C1 segment of cervical spinal cord (tissue), 14 donors: ENCODE measurements at regions not wholly inside any gene's neighbourhood (a gene's known extent, or its start where the extent isn't known, plus 50 kb on each side); places are given as distances from the start of the nearest gene placed in this dataset.
"Not testable (repeated sequence)": the region's sequence is repeated elsewhere in the genome, so short reads cannot be mapped to it uniquely, and the experiment has no call there.

Source experiments
- DNase-seq, 14 donors: peaks; one replicate each; lab custom pipeline; 2025; lab: John Stamatoyannopoulos, UW

GRCh38 chr3:106447723-106448301 is 579.0 kb upstream of the CBLB start:
- DNase-seq, result no peak

- not testable (repeated sequence) for DNase-seq
Measured at GRCh38 chr3:106448372-106448966, 579.7 kb upstream of the CBLB start.

- peak in 1 of 14 donors; percentile 3 for DNase-seq
Measured at GRCh38 chr3:106452096-106452495, 583.3 kb upstream of the CBLB start.

GRCh38 chr3:106454497-106454896 is 585.7 kb upstream of the CBLB start:
- DNase-seq, result no peak

- DNase-seq, result peak in 9 of 14 donors; percentile 11 to 88 (median 30)
Measured at GRCh38 chr3:106457281-106458180, 588.7 kb upstream of the CBLB start.

GRCh38 chr3:106458952-106459351 is 590.1 kb upstream of the CBLB start:
- DNase-seq, result no peak

- DNase-seq, result no peak
Measured at GRCh38 chr3:106466881-106467280, 598.1 kb upstream of the CBLB start.

- DNase-seq, result no peak
Measured at GRCh38 chr3:106473576-106474475, 605.0 kb upstream of the CBLB start.

- DNase-seq, result no peak
Measured at GRCh38 chr3:106482451-106482850, 613.6 kb upstream of the CBLB start.

GRCh38 chr3:106485217-106485616 is 616.4 kb upstream of the CBLB start:
- DNase-seq, result no peak

GRCh38 chr3:106485802-106486201 is 617.0 kb upstream of the CBLB start:
- no peak for DNase-seq

- DNase-seq, result not testable (repeated sequence)
Measured at GRCh38 chr3:106486945-106487639, 618.3 kb upstream of the CBLB start.

- no peak for DNase-seq
Measured at GRCh38 chr3:106488331-106488730, 619.5 kb upstream of the CBLB start.

- no peak for DNase-seq
Measured at GRCh38 chr3:106491796-106492195, 623.0 kb upstream of the CBLB start.

GRCh38 chr3:106508331-106508893 is 639.6 kb upstream of the CBLB start:
- DNase-seq, result no peak

- DNase-seq, result no peak
Measured at GRCh38 chr3:106510206-106510605, 641.4 kb upstream of the CBLB start.

- no peak for DNase-seq
Measured at GRCh38 chr3:106512846-106513245, 644.0 kb upstream of the CBLB start.

- no peak for DNase-seq
Measured at GRCh38 chr3:106514431-106514830, 645.6 kb upstream of the CBLB start.

- no peak for DNase-seq
Measured at GRCh38 chr3:106518516-106518915, 649.7 kb upstream of the CBLB start.

- DNase-seq, result no peak
Measured at GRCh38 chr3:106522397-106522796, 653.6 kb upstream of the CBLB start.

- no peak for DNase-seq
Measured at GRCh38 chr3:106528932-106529331, 660.1 kb upstream of the CBLB start.
